GM21825 (cell line): ENCODE measurements at regions not wholly inside any gene's neighbourhood (a gene's known extent, or its start where the extent isn't known, plus 50 kb on each side); places are given as distances from the start of the nearest gene placed in this dataset.

Source experiments
- ATAC-seq: cut with Tn5 transposase; IDR thresholded peaks from one replicate; pipeline ENCODE4 v1.9.1; 2021; ENCODE audit warnings: mild to moderate bottlenecking, moderate library complexity; ENCODE audit not compliant: unreplicated experiment

- ATAC-seq, result no peak
Observed at GRCh38 chr11:98564233-98564632, 456.5 kb upstream of the CNTN5 start.

- no peak for ATAC-seq
Observed at GRCh38 chr11:98564881-98565280, 455.9 kb upstream of the CNTN5 start.

GRCh38 chr11:98565311-98565710, 455.4 kb upstream of the CNTN5 start:
- ATAC-seq, result no peak

GRCh38 chr11:98566978-98567377, 453.8 kb upstream of the CNTN5 start:
- ATAC-seq, result no peak

GRCh38 chr11:98568013-98568412, 452.7 kb upstream of the CNTN5 start:
- no peak for ATAC-seq

- no peak for ATAC-seq
Observed at GRCh38 chr11:98572941-98573340, 447.8 kb upstream of the CNTN5 start.

GRCh38 chr11:98587884-98588283, 432.9 kb upstream of the CNTN5 start:
- ATAC-seq, result no peak

GRCh38 chr11:98589967-98590366, 430.8 kb upstream of the CNTN5 start:
- ATAC-seq, result no peak

- no peak for ATAC-seq
Observed at GRCh38 chr11:98600103-98600502, 420.6 kb upstream of the CNTN5 start.

GRCh38 chr11:98600786-98601773, 419.7 kb upstream of the CNTN5 start:
- ATAC-seq, result no peak

GRCh38 chr11:98616098-98616655, 404.6 kb upstream of the CNTN5 start:
- no peak for ATAC-seq

- no peak for ATAC-seq
Observed at GRCh38 chr11:98621767-98622166, 399.0 kb upstream of the CNTN5 start.

GRCh38 chr11:98625526-98625925, 395.2 kb upstream of the CNTN5 start:
- ATAC-seq, result no peak

- no peak for ATAC-seq
Observed at GRCh38 chr11:98630736-98631135, 390.0 kb upstream of the CNTN5 start.

- no peak for ATAC-seq
Observed at GRCh38 chr11:98657711-98658110, 363.0 kb upstream of the CNTN5 start.

GRCh38 chr11:98659431-98659830, 361.3 kb upstream of the CNTN5 start:
- ATAC-seq, result no peak

GRCh38 chr11:98674390-98674789, 346.4 kb upstream of the CNTN5 start:
- no peak for ATAC-seq

GRCh38 chr11:98679673-98680072, 341.1 kb upstream of the CNTN5 start:
- no peak for ATAC-seq

GRCh38 chr11:98701541-98701940, 319.2 kb upstream of the CNTN5 start:
- ATAC-seq, result no peak

- no peak for ATAC-seq
Observed at GRCh38 chr11:98703779-98704556, 316.8 kb upstream of the CNTN5 start.

- ATAC-seq, result no peak
Observed at GRCh38 chr11:98710026-98710425, 310.7 kb upstream of the CNTN5 start.

- ATAC-seq, result no peak
Observed at GRCh38 chr11:98710986-98711385, 309.8 kb upstream of the CNTN5 start.
